IMR-90 (cell line): ENCODE measurements at regions not wholly inside any gene's neighbourhood (a gene's known extent, or its start where the extent isn't known, plus 50 kb on each side); places are given as distances from the start of the nearest gene placed in this dataset.

Experiments used
- BHLHE40 ChIP-seq: fragments of 150-350 bp; IDR thresholded peaks from 2 replicates; pipeline ENCODE4 v1.6.1; 2016; ENCODE audit warnings: mild to moderate bottlenecking, low read depth, low read length
- CEBPB ChIP-seq: IDR thresholded peaks from 2 replicates; pipeline ENCODE4 v1.6.1; 2012; ENCODE audit warnings: low read depth, low read length, improper control_type of control experiment
- CTCF ChIP-seq: conservative IDR thresholded peaks from 2 replicates; pipeline ENCODE4 v1.5.1; 2012; ENCODE audit warnings: mild to moderate bottlenecking, low read depth, low read length, improper control_type of control experiment
- ELK1 ChIP-seq: fragments of 150-350 bp; IDR thresholded peaks from 2 replicates; pipeline ENCODE4 v1.6.1; 2016; ENCODE audit warnings: low read depth, mild to moderate bottlenecking, low read length, moderate library complexity, borderline replicate concordance
- FOS ChIP-seq: fragments of 150-350 bp; IDR thresholded peaks from 2 replicates; pipeline ENCODE4 v1.6.1; 2016; ENCODE audit warnings: low read depth, low read length
- MXI1 ChIP-seq: IDR thresholded peaks from 2 replicates; pipeline ENCODE4 v1.6.1; 2012; ENCODE audit warnings: low read depth, mild to moderate bottlenecking, low read length, moderate library complexity, borderline replicate concordance
- POLR2A ChIP-seq: IDR thresholded peaks from 2 replicates; pipeline ENCODE4 v1.6.1; 2012; ENCODE audit warnings: mild to moderate bottlenecking, low read depth, low read length
- RAD21 ChIP-seq: IDR thresholded peaks from 2 replicates; pipeline ENCODE4 v1.6.1; 2012; ENCODE audit warnings: low read length, improper control_type of control experiment
- RFX5 ChIP-seq: IDR thresholded peaks from 2 replicates; pipeline ENCODE4 v1.8.0; 2012; ENCODE audit warnings: low read depth, mild to moderate bottlenecking, low read length, moderate library complexity
- USF2 ChIP-seq: fragments of 150-350 bp; IDR thresholded peaks from 2 replicates; pipeline ENCODE4 v1.6.1; 2017; ENCODE audit warnings: mild to moderate bottlenecking, antibody characterized with exemption, low read length, low read depth

- no peak for TF ChIP-seq BHLHE40
- TF ChIP-seq POLR2A: no peak
- no peak for TF ChIP-seq CTCF
- TF ChIP-seq FOS: no peak
- no peak for TF ChIP-seq USF2
- no peak for TF ChIP-seq CEBPB
- no peak for TF ChIP-seq RFX5
- no peak for TF ChIP-seq MXI1
- no peak for TF ChIP-seq RAD21
- no peak for TF ChIP-seq ELK1
Observed at GRCh38 chr14:49467091-49467490, 119.1 kb downstream of the RPS29 start.
